OCI-M2 (cell line): ENCODE measurements at regions not wholly inside any gene's neighbourhood (a gene's known extent, or its start where the extent isn't known, plus 50 kb on each side); places are given as distances from the start of the nearest gene placed in this dataset.
"Not testable (repeated sequence)": the region's sequence is repeated elsewhere in the genome, so short reads cannot be mapped to it uniquely, and the experiment has no call there.

Experiments
- DNase-seq: peaks from one replicate; lab custom pipeline; 2025; ENCODE audit not compliant: unreplicated experiment; lab: John Stamatoyannopoulos, UW

- no peak for DNase-seq
These were observed 790.4 kb downstream of the DIAPH3 start for GRCh38 chr13:59373341-59373740.

GRCh38 chr13:59374691-59375090 is 789.0 kb downstream of the DIAPH3 start:
- DNase-seq = no peak

GRCh38 chr13:59384154-59384553 is 779.6 kb downstream of the DIAPH3 start:
- DNase-seq = no peak

GRCh38 chr13:59391696-59392095 is 772.0 kb downstream of the DIAPH3 start:
- peak; percentile 8 for DNase-seq

GRCh38 chr13:59392328-59392727 is 771.4 kb downstream of the DIAPH3 start:
- DNase-seq = no peak

- DNase-seq = no peak
These were observed 769.2 kb downstream of the DIAPH3 start for GRCh38 chr13:59394496-59394895.

GRCh38 chr13:59398127-59398526 is 765.6 kb downstream of the DIAPH3 start:
- DNase-seq = no peak

GRCh38 chr13:59398661-59399060 is 765.1 kb downstream of the DIAPH3 start:
- DNase-seq = no peak

- DNase-seq = no peak
These were observed 764.2 kb downstream of the DIAPH3 start for GRCh38 chr13:59399513-59399912.

GRCh38 chr13:59404331-59404730 is 759.4 kb downstream of the DIAPH3 start:
- DNase-seq = no peak

GRCh38 chr13:59407251-59407650 is 756.5 kb downstream of the DIAPH3 start:
- DNase-seq = not testable (repeated sequence)

GRCh38 chr13:59408738-59409137 is 755.0 kb downstream of the DIAPH3 start:
- DNase-seq = no peak

- DNase-seq = no peak
These were observed 754.5 kb downstream of the DIAPH3 start for GRCh38 chr13:59409211-59409610.

GRCh38 chr13:59409634-59410200 is 754.0 kb downstream of the DIAPH3 start:
- DNase-seq = no peak

GRCh38 chr13:59413126-59413525 is 750.6 kb downstream of the DIAPH3 start:
- no peak for DNase-seq

- DNase-seq = no peak
These were observed 749.7 kb downstream of the DIAPH3 start for GRCh38 chr13:59414006-59414405.

- no peak for DNase-seq
These were observed 748.2 kb downstream of the DIAPH3 start for GRCh38 chr13:59415498-59415897.

- DNase-seq = no peak
These were observed 747.2 kb downstream of the DIAPH3 start for GRCh38 chr13:59416561-59416960.

- no peak for DNase-seq
These were observed 741.1 kb downstream of the DIAPH3 start for GRCh38 chr13:59422646-59423045.

GRCh38 chr13:59423708-59424340 is 739.9 kb downstream of the DIAPH3 start:
- no peak for DNase-seq

GRCh38 chr13:59424661-59425060 is 739.1 kb downstream of the DIAPH3 start:
- DNase-seq = no peak

GRCh38 chr13:59425211-59425741 is 738.5 kb downstream of the DIAPH3 start:
- DNase-seq = no peak

- no peak for DNase-seq
These were observed 728.7 kb downstream of the DIAPH3 start for GRCh38 chr13:59435024-59435423.
